Neuronal stem cell (in vitro differentiated cells): ENCODE measurements at regions not wholly inside any gene's neighbourhood (a gene's known extent, or its start where the extent isn't known, plus 50 kb on each side); places are given as distances from the start of the nearest gene placed in this dataset.

Experiments used
- DNase-seq: peaks from one replicate; pipeline ENCODE4 v3.0.0-alpha.2; 2013; ENCODE audit warnings: low spot score
- H2AFZ ChIP-seq: one replicate; pipeline ENCODE4 v1.6.1; 2013; ENCODE audit warnings: mild to moderate bottlenecking, low read length, inconsistent platforms
- H2AK5ac ChIP-seq: 2 replicates; pipeline ENCODE4 v1.6.1; 2013; ENCODE audit warnings: low read depth, mild to moderate bottlenecking, inconsistent platforms, low read length, moderate library complexity, mixed read lengths
- H2BK120ac ChIP-seq: 2 replicates; pipeline ENCODE4 v1.6.1; 2013; ENCODE audit warnings: low read depth, mild to moderate bottlenecking, inconsistent platforms, low read length, moderate library complexity, mixed read lengths
- H2BK12ac ChIP-seq: one replicate; pipeline ENCODE4 v1.6.1; 2013; ENCODE audit warnings: low read length, inconsistent platforms
- H2BK15ac ChIP-seq: 2 replicates; pipeline ENCODE4 v1.6.1; 2013; ENCODE audit warnings: mild to moderate bottlenecking, low read length, inconsistent platforms, mixed read lengths
- H2BK5ac ChIP-seq: one replicate; pipeline ENCODE4 v1.6.1; 2013; ENCODE audit warnings: inconsistent platforms, mild to moderate bottlenecking, low read length, moderate library complexity
- H3K14ac ChIP-seq: one replicate; pipeline ENCODE4 v1.6.1; 2013; ENCODE audit warnings: low read length, inconsistent platforms
- H3K18ac ChIP-seq: 2 replicates; pipeline ENCODE4 v1.6.1; 2013; ENCODE audit warnings: low read length, inconsistent platforms
- H3K23ac ChIP-seq: 2 replicates; pipeline ENCODE4 v1.6.1; 2013; ENCODE audit warnings: low read depth, mild to moderate bottlenecking, mixed read lengths, low read length, inconsistent platforms; ENCODE audit not compliant: poor library complexity
- H3K27ac ChIP-seq: replicated peaks from 3 replicates; pipeline ENCODE4 v1.5.1; 2013; ENCODE audit warnings: low read length, inconsistent platforms
- H3K27me3 ChIP-seq, 3 experiments: 2 replicates each; pipeline ENCODE4 v1.6.1; 2013; ENCODE audit warnings: low read length in 3 of 3, mild to moderate bottlenecking in 2 of 3, inconsistent platforms in 1 of 3, low read depth in 1 of 3, mixed read lengths in 1 of 3, moderate library complexity in 1 of 3; ENCODE audit not compliant: control insufficient read depth in 3 of 3, insufficient read depth in 3 of 3
- H3K36me3 ChIP-seq, 2 donors: replicated peaks in 1 of 2; 2 replicates each; pipeline ENCODE4 v1.6.1; 2013; ENCODE audit warnings: low read length in 2 of 2; ENCODE audit not compliant: control insufficient read depth in 2 of 2, insufficient read depth in 2 of 2
- H3K4ac ChIP-seq: 2 replicates; pipeline ENCODE4 v1.6.1; 2013; ENCODE audit warnings: inconsistent platforms, mild to moderate bottlenecking, low read length, moderate library complexity
- H3K4me1 ChIP-seq, 2 donors: 1 replicate in 1 of 2; 2 replicates in 1 of 2; pipeline ENCODE4 v1.6.1; 2013; ENCODE audit warnings: low read length in 2 of 2, low read depth in 1 of 2; ENCODE audit not compliant: control insufficient read depth in 2 of 2, insufficient read depth in 1 of 2
- H3K4me2 ChIP-seq: one replicate; pipeline ENCODE4 v1.6.1; 2013; ENCODE audit warnings: mild to moderate bottlenecking, low read length, inconsistent platforms; ENCODE audit not compliant: insufficient read depth, poor library complexity, severe bottlenecking
- H3K4me3 ChIP-seq, 2 donors: 2 replicates each; pipeline ENCODE4 v1.5.1; 2013; ENCODE audit warnings: low read length in 2 of 2, mild to moderate bottlenecking in 2 of 2, inconsistent platforms in 1 of 2, moderate library complexity in 1 of 2
- H3K79me1 ChIP-seq: one replicate; pipeline ENCODE4 v1.6.1; 2013; ENCODE audit warnings: low read depth, mild to moderate bottlenecking, inconsistent platforms, low read length, moderate library complexity
- H3K9ac ChIP-seq: one replicate; pipeline ENCODE4 v1.6.1; 2013; ENCODE audit warnings: mild to moderate bottlenecking, low read depth, low read length, inconsistent platforms; ENCODE audit not compliant: poor library complexity
- H3K9me3 ChIP-seq, 2 donors: replicated peaks in 1 of 2; 2 replicates each; pipeline versions ENCODE3 to v1.6.1; 2013; ENCODE audit warnings: low read length in 2 of 2, mild to moderate bottlenecking in 2 of 2, inconsistent platforms in 1 of 2, low read depth in 1 of 2, mixed read lengths in 1 of 2, moderate library complexity in 1 of 2; ENCODE audit not compliant: control insufficient read depth in 2 of 2, insufficient read depth in 1 of 2
- H4K8ac ChIP-seq: one replicate; pipeline ENCODE4 v1.6.1; 2013; ENCODE audit warnings: low read depth, mild to moderate bottlenecking, inconsistent platforms, low read length, moderate library complexity
- H4K91ac ChIP-seq: one replicate; pipeline ENCODE4 v1.6.1; 2013; ENCODE audit warnings: low read length, low read depth, mild to moderate bottlenecking, inconsistent platforms; ENCODE audit not compliant: poor library complexity
- WGBS, 2 donors: extraction: QIAGEN DNeasy Blood & Tissue Kit; methylation state at CpG; one replicate each; pipeline ENCODE4 v1.1.7; 2013; ENCODE audit warnings: missing lambda C conversion rate in 2 of 2, mixed read lengths in 1 of 2; ENCODE audit not compliant: insufficient read length in 2 of 2, insufficient replicate concordance in 1 of 2; ENCODE audit errors: extremely low coverage in 2 of 2; 5-methylcytosine and 5-hydroxymethylcytosine counted together

DNA sequence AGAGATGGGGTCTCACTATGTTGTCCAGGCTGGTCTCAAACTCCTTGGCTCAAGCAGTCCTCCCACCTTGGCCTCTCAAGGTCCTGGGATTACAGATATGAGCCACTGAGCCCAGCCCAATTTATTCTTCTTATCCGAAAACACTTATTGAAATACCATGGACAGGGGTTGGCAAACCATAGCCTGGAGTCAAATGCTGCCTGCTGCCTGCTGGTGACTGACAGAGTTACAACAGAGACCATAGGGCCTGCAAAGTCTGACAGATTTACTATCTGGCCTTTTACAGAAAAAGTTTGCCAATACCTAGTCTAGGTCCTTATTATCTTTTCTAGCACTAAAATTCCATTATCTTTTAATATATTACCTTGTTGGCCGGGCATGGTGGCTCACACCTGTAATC, 87.1 kb upstream of the ZNF281 start:
- Histone ChIP-seq H3K4me1 (no peaks in the 10 kb centered on the region), H3K9ac (no peak overlapping the region), H3K27me3 (no peaks in the 10 kb centered on the region), H3K36me3 (no peaks in the 10 kb centered on the region), H2BK5ac (no peak overlapping the region), H3K27ac (no peak overlapping the region), H3K4me2 (no peak overlapping the region), H2BK120ac (no peak overlapping the region), H3K18ac (no peak overlapping the region), H4K8ac (no peak overlapping the region), H2AFZ (no peak overlapping the region), H3K23ac (no peak overlapping the region), H3K4me3 (no peak overlapping the region), H3K4ac (no peak overlapping the region), H3K9me3 (no peaks in the 10 kb centered on the region), H2BK15ac (no peak overlapping the region), H4K91ac (no peak overlapping the region), H3K79me1 (no peaks in the 10 kb centered on the region), H2AK5ac (no peak overlapping the region), H2BK12ac (no peak overlapping the region), H3K14ac (no peak overlapping the region)
- no CpG with 5 or more reads among the region's 2 CpGs for WGBS, 2 donors
- no peak for DNase-seq

DNA sequence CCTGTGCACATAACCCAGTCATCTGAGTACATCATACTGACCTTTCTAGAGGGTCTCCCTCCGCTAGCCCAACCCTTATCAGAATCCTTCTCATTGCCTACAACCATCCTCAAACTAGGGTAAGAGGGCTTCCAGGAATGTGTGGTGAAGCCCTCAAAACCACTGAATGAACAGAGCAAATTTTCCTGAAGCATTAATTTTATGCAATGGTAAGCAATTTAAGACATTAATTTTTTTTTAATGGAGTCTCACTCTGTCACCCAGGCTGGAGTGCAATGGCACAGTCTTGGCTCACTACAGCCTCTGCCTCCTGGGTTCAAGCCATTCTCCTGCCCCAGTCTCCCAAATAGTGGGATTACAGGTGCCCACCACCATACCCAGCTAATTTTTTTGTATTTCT, 86.1 kb upstream of the ZNF281 start:
- no peak overlapping the region for H4K8ac ChIP-seq

DNA sequence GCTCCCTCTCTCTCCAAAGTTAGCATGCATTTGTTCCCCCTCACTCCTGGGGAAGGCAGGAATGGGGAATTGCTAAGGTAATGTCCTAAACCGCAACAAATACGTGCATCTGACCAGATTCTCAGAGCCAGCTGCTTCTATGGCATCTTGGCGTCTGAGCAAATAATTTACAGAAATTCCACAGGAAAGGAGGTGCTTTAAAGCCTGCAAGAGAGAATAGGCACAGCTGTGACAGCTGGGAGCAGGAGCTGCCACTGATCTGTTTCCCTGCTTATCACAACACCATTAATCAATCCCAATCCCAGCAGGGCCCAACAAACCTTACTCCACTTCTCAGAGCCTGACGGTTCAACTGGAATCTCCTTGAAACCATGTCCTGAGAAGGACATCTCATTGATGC, 83.5 kb upstream of the ZNF281 start:
- Histone ChIP-seq H3K79me1 (no peaks in the 10 kb centered on the region), H3K36me3 (no peaks in the 10 kb centered on the region), H3K27me3 (peaks cover 0 to 4% (median 0%) of the 10 kb centered on the region in 3 experiments), H2AFZ (no peak overlapping the region), H3K18ac (no peak overlapping the region), H3K14ac (no peak overlapping the region), H4K8ac (no peak overlapping the region), H3K4ac (no peak overlapping the region), H2BK12ac (no peak overlapping the region), H3K9ac (no peak overlapping the region), H2BK5ac (no peak overlapping the region), H3K4me3 (no peak overlapping the region), H4K91ac (no peak overlapping the region), H2AK5ac (no peak overlapping the region), H3K27ac (no peak overlapping the region), H3K9me3 (no peaks in the 10 kb centered on the region), H2BK120ac (no peak overlapping the region), H3K23ac (no peak overlapping the region), H2BK15ac (no peak overlapping the region), H3K4me2 (no peak overlapping the region), H3K4me1 (peaks cover 0 to 2% of the 10 kb centered on the region in 2 donors)
- WGBS, 2 donors: no CpG with 5 or more reads among the region's 4 CpGs
- DNase-seq: no peak

More for the DNA sequence above, 86.1 kb upstream of the ZNF281 start:
- Histone ChIP-seq H3K27me3 (peaks cover 0 to 4% (median 0%) of the 10 kb centered on the region in 3 experiments), H3K4me3 (no peak overlapping the region), H3K4me1 (no peaks in the 10 kb centered on the region), H3K18ac (no peak overlapping the region), H3K14ac (no peak overlapping the region), H2AK5ac (no peak overlapping the region), H3K4me2 (no peak overlapping the region), H3K23ac (no peak overlapping the region), H3K9me3 (no peaks in the 10 kb centered on the region), H3K27ac (no peak overlapping the region), H2BK15ac (no peak overlapping the region), H2AFZ (no peak overlapping the region), H3K9ac (no peak overlapping the region), H3K36me3 (no peaks in the 10 kb centered on the region), H4K91ac (no peak overlapping the region), H2BK120ac (no peak overlapping the region), H3K4ac (no peak overlapping the region), H3K79me1 (no peaks in the 10 kb centered on the region), H2BK5ac (no peak overlapping the region), H2BK12ac (no peak overlapping the region)
- WGBS, 2 donors: no CpG with 5 or more reads among the region's 1 CpG
- no peak for DNase-seq

DNA sequence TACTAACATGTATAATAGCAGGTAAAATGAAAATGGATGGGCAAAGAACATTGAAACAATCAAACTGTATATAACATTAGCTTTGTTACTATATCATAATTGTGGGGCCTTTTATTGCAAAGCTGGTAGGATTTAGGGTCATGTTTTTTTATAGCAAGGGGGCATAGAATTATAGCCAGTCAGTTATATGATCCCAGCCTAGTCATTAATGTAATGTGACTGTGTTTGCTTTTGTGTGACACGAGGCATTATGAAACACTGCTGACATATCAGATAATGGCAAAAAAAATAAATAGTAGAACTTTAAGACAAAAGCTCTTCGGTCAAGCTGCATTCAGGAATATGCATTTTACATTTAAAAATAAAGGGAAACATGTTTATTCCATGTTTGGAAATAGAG, 81.3 kb upstream of the ZNF281 start:
- Histone ChIP-seq H3K14ac (no peak overlapping the region), H2BK15ac (no peak overlapping the region), H3K9me3 (no peaks in the 10 kb centered on the region), H3K27ac (no peak overlapping the region), H2BK120ac (no peak overlapping the region), H4K8ac (no peak overlapping the region), H3K27me3 (peaks cover 0 to 4% (median 0%) of the 10 kb centered on the region in 3 experiments), H4K91ac (no peak overlapping the region), H3K4me3 (no peak overlapping the region), H3K79me1 (no peaks in the 10 kb centered on the region), H2AFZ (no peak overlapping the region), H2BK5ac (no peak overlapping the region), H3K4ac (no peak overlapping the region), H3K18ac (no peak overlapping the region), H3K4me1 (peaks cover 0 to 3% of the 10 kb centered on the region in 2 donors), H2BK12ac (no peak overlapping the region), H3K9ac (no peak overlapping the region), H3K36me3 (no peaks in the 10 kb centered on the region), H3K23ac (no peak overlapping the region), H2AK5ac (no peak overlapping the region), H3K4me2 (no peak overlapping the region)
- no peak for DNase-seq
- no CpG with 5 or more reads among the region's 2 CpGs for WGBS, 2 donors
